Heart right ventricle (tissue), 16 donors: ENCODE measurements at regions not wholly inside any gene's neighbourhood (a gene's known extent, or its start where the extent isn't known, plus 50 kb on each side); places are given as distances from the start of the nearest gene placed in this dataset.

Experiments
- ATAC-seq, 8 donors: fragments of 200-7000 bp; cut with Tn5 transposase; one replicate each; pipeline ENCODE4 v1.9.1; 2020; ENCODE audit warnings: mild to moderate bottlenecking in 8 of 8, moderate library complexity in 8 of 8, moderate number of reproducible peaks in 1 of 8
- DNase-seq, 2 donors: peaks; one replicate each; pipeline ENCODE4 v3.0.0-alpha.2; 2020
- H3K27ac ChIP-seq, 10 donors: fragments of 200-600 bp; sonication (generic) in 2 of 10; one replicate each; pipeline versions ENCODE4 v1.5.0 to v1.8.0; 2020 to 2022; ENCODE audit warnings: mild to moderate bottlenecking in 3 of 10
- H3K27me3 ChIP-seq, 7 donors: fragments of 200-600 bp; one replicate each; pipeline ENCODE4 v1.8.0; 2021 to 2022; ENCODE audit warnings: mild to moderate bottlenecking in 2 of 7
- H3K36me3 ChIP-seq, 9 donors: fragments of 200-600 bp; sonication (generic) in 1 of 9; one replicate each; pipeline versions ENCODE4 v1.5.0 to v1.8.0; 2020 to 2022; ENCODE audit warnings: mild to moderate bottlenecking in 2 of 9
- H3K4me1 ChIP-seq, 9 donors: fragments of 200-600 bp; sonication (generic) in 1 of 9; one replicate each; pipeline versions ENCODE4 v1.5.0 to v1.8.0; 2020 to 2022; ENCODE audit warnings: mild to moderate bottlenecking in 4 of 9
- H3K4me3 ChIP-seq, 10 donors: fragments of 200-600 bp; sonication (generic) in 2 of 10; one replicate each; pipeline versions ENCODE4 v1.5.0 to v1.8.0; 2020 to 2022; ENCODE audit warnings: mild to moderate bottlenecking in 7 of 10, moderate library complexity in 2 of 10
- H3K9me3 ChIP-seq, 11 donors: fragments of 200-600 bp in 10 of 11; sonication (generic) in 2 of 11; one replicate each; pipeline versions ENCODE4 v1.5.0 to v1.8.0; 2013 to 2022; ENCODE audit warnings: mild to moderate bottlenecking in 2 of 11, control low read depth in 1 of 11, moderate library complexity in 1 of 11
- CTCF ChIP-seq, 9 donors: fragments of 200-600 bp; sonication (generic) in 2 of 9; IDR thresholded peaks; one replicate each; pipeline versions ENCODE4 v1.5.0 to v1.8.0; 2021 to 2022; ENCODE audit warnings: antibody characterized with exemption in 9 of 9, mild to moderate bottlenecking in 5 of 9, moderate library complexity in 1 of 9
- WGBS, 2 donors: extraction: QIAGEN DNeasy Blood & Tissue Kit; methylation state at CpG; one replicate each; pipeline ENCODE4 v1.1.7; 2013; ENCODE audit warnings: inconsistent platforms in 1 of 2; 5-methylcytosine and 5-hydroxymethylcytosine counted together
- intact Hi-C, 10 donors: fragments of 100-400 bp; cut with DNase I; formaldehyde crosslinking; loops; one replicate each; pipeline versions ENCODE4 v1.11.1 to v1.14.2; 2022
- donor health status: Arrhythmogenic right ventricular cardiomyopathy.
- donor health status: ischemic (EF 13 %, LVEDD 7.1; RV severe dilation, severe dysfunction).
- donor health status: healthy with polysubstance abuse.
- donor health status: DM: no; HTN: yes; CAD: no.
- donor health status: DM: no; HTN: no; CAD: no.
- donor health status: ischemic (EF 25% LVEDD 6.9; RV normal size, moderate dysfunction).
- donor health status: ischemic (EF 25% LVEDD 5.7; RV mildly dilated, moderate dysfunction).
- donor health status: healthy.
- donor health status: DM: yes; HTN: yes; CAD: no.
- donor health status: Ischemic cardiomyopathy.
- donor health status: ischemic (EF 35%, LVEDD 5.7; RV mildly dilated, moderate dysfunction).
- donor health status: nonischemic (EF 11% LVEDD 7.7; RV severe dilation, severe dysfunction).
- donor health status: DM: yes; HTN: yes; CAD: no.
- donor health status: PGD.
- donor health status: ischemic (EF 29% LVEDD 5.4; RV normal size, mild dysfunction).
- donor health status: nonischemic (EF 23%, LVEDD 6.1; RV moderate dilation, normal function).

GRCh38 chr13:109344552-109345157, 441.7 kb downstream of the IRS2 start:
- Histone ChIP-seq H3K4me3 (no peak overlapping the region), H3K9me3 (no peaks in the 10 kb centered on the region), H3K27me3 (peaks cover 0 to 10% (median 0%) of the 10 kb centered on the region in 7 donors), H3K4me1 (no peaks in the 10 kb centered on the region), H3K36me3 (no peaks in the 10 kb centered on the region), H3K27ac (no peak overlapping the region)
- TF ChIP-seq CTCF (IDR thresholded peaks at IDR 0.05), result no peak
- intact Hi-C loops, result no loop called here
- 69 to 83% methylated on average over 9 of the region's 9 CpGs for WGBS, 2 donors
- ATAC-seq (no peak), DNase-seq (no peak)

GRCh38 chr13:109336730-109337129, 449.7 kb downstream of the IRS2 start:
- peaks cover 0 to 3% (median 0%) of the 10 kb centered on the region in 9 donors for H3K4me1 ChIP-seq
- no peak for TF ChIP-seq CTCF (IDR thresholded peaks at IDR 0.05)
- H3K27ac ChIP-seq, result no peak overlapping the region
- DNase-seq (no peak), ATAC-seq (no peak)
- no peaks in the 10 kb centered on the region for H3K9me3 ChIP-seq
- peaks cover 0 to 8% (median 0%) of the 10 kb centered on the region in 7 donors for H3K27me3 ChIP-seq
- intact Hi-C loops, result loop anchor here in 3 of 10 donors (10.0 kb wide), 1 partner anchor 192 kb away; no protein-coding TSS in a partner anchor
- 27 to 33% methylated on average over 1 of the region's 1 CpG for WGBS, 2 donors
- H3K36me3 ChIP-seq, result no peaks in the 10 kb centered on the region
- no peak overlapping the region for H3K4me3 ChIP-seq

DNA sequence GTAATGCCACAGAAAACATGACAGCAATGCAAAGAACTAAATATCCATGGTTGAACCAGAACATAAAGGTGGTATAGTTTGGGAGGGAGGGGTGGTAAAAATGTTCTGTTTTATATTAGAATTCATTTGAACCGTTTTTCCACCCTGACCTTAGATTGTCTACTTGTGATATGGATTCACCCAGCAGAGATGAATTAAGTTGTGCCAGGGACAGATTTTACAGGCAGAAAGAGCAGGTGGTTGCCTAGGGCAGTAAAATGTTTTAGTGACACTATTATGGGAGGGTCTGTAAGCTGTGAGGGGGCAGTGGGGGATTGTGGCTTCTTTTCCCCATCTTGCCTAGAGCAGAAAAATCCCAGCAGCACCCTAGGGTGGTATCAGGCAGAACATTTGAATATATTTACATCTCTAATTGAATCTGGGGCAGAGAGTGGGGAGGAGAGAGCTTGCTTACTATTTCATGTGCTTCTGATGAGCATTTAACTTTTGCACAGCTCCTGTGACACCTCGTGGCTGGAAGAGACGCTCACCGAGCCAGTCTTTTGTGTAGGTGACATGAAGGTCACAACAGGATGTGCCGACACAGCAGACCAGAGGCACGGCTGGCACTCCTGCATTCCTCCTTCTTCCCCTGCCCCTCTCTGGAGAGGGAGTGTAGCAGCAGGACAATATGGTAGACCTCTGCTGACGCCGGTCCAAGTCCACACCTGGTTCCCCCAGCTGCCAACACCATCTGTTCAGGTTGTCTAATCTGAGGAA, 452.3 kb downstream of the IRS2 start:
- DNase-seq (peak in 1 of 2 donors; percentile 7), ATAC-seq (peak; percentile 58 to 92 (median 78))
- peaks cover 0 to 8% (median 0%) of the 10 kb centered on the region in 7 donors for H3K27me3 ChIP-seq
- H3K27ac ChIP-seq, result peak overlapping the region in 1 of 10 donors; percentile 15
- H3K4me1 ChIP-seq, result peaks cover 0 to 3% (median 0%) of the 10 kb centered on the region in 9 donors
- no peak overlapping the region for H3K4me3 ChIP-seq
- intact Hi-C loops, result loop anchor here in 9 of 10 donors (2.0 to 10.0 kb wide), 3 partner anchors 187 to 189 kb away; no protein-coding TSS in a partner anchor
- peak in 5 of 9 donors; percentile 13 to 45 (median 43) for TF ChIP-seq CTCF (IDR thresholded peaks at IDR 0.05)
- no peaks in the 10 kb centered on the region for H3K9me3 ChIP-seq
- H3K36me3 ChIP-seq, result no peaks in the 10 kb centered on the region
- WGBS, 2 donors, result 46 to 53% methylated on average over 8 of the region's 8 CpGs
